Lower leg skin (tissue), 3 donors: ENCODE measurements at regions not wholly inside any gene's neighbourhood (a gene's known extent, or its start where the extent isn't known, plus 50 kb on each side); places are given as distances from the start of the nearest gene placed in this dataset.

Experiments
- POLR2A ChIP-seq, 2 donors: fragments of 450-650 bp; IDR thresholded peaks; one replicate each; pipeline ENCODE4 v1.6.1; 2016 to 2017; ENCODE audit warnings: antibody characterized with exemption in 2 of 2, mild to moderate bottlenecking in 1 of 2, moderate library complexity in 1 of 2
- TF ChIP-seq, protein P1 (sequence below), 3 donors: fragments of 450-650 bp; IDR thresholded peaks; one replicate each; pipeline ENCODE4 v1.5.1; 2016; ENCODE audit warnings: antibody characterized with exemption in 3 of 3, mild to moderate bottlenecking in 3 of 3, moderate library complexity in 2 of 3

DNA sequence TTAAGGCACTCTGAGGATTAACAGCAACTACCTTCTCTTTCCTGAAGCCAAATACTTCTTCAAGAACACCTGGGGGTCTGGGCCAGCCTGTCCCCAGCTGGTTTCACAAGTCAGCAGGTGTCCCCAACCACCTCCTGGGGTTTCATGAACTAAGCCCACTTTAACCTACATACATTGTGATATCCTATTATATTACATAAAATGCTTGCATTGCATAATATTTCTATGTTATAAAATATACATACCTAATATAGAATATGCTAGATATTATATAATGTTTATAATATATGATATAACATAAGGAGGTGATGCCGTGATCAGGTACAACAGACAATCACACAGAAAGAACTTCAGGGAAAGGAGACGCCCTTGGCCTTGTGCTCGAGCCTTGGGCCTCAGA lies 367.6 kb downstream of the C16orf95 start:
- TF ChIP-seq POLR2A (IDR thresholded peaks at IDR 0.05): no peak
- TF ChIP-seq, protein P1, sequence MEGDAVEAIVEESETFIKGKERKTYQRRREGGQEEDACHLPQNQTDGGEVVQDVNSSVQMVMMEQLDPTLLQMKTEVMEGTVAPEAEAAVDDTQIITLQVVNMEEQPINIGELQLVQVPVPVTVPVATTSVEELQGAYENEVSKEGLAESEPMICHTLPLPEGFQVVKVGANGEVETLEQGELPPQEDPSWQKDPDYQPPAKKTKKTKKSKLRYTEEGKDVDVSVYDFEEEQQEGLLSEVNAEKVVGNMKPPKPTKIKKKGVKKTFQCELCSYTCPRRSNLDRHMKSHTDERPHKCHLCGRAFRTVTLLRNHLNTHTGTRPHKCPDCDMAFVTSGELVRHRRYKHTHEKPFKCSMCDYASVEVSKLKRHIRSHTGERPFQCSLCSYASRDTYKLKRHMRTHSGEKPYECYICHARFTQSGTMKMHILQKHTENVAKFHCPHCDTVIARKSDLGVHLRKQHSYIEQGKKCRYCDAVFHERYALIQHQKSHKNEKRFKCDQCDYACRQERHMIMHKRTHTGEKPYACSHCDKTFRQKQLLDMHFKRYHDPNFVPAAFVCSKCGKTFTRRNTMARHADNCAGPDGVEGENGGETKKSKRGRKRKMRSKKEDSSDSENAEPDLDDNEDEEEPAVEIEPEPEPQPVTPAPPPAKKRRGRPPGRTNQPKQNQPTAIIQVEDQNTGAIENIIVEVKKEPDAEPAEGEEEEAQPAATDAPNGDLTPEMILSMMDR (IDR thresholded peaks at IDR 0.05): no peak
